Brain pericyte (primary cell): ENCODE measurements at regions not wholly inside any gene's neighbourhood (a gene's known extent, or its start where the extent isn't known, plus 50 kb on each side); places are given as distances from the start of the nearest gene placed in this dataset.
"Not testable (repeated sequence)": the region's sequence is repeated elsewhere in the genome, so short reads cannot be mapped to it uniquely, and the experiment has no call there.

ENCODE experiments used
- DNase-seq: peaks from one replicate; pipeline ENCODE4 v3.0.0-alpha.2; 2012; ENCODE audit warnings: low read depth, low spot score

GRCh38 chr21:27034796-27035195, 67.9 kb upstream of the ADAMTS5 start:
- DNase-seq: no peak

GRCh38 chr21:27033471-27033870, 66.6 kb upstream of the ADAMTS5 start:
- DNase-seq: no peak

GRCh38 chr21:27026501-27026900, 59.6 kb upstream of the ADAMTS5 start:
- DNase-seq: no peak

- DNase-seq: not testable (repeated sequence)
These were observed 58.8 kb upstream of the ADAMTS5 start for GRCh38 chr21:27025708-27026107.

GRCh38 chr21:27024971-27025370, 58.1 kb upstream of the ADAMTS5 start:
- no peak for DNase-seq

- DNase-seq: no peak
These were observed 57.4 kb upstream of the ADAMTS5 start for GRCh38 chr21:27024301-27024700.

- no peak for DNase-seq
These were observed 56.3 kb upstream of the ADAMTS5 start for GRCh38 chr21:27023186-27023585.

GRCh38 chr21:27021801-27022200, 54.9 kb upstream of the ADAMTS5 start:
- DNase-seq: no peak

GRCh38 chr21:27021046-27021445, 54.2 kb upstream of the ADAMTS5 start:
- no peak for DNase-seq

GRCh38 chr21:27017246-27017645, 50.4 kb upstream of the ADAMTS5 start:
- DNase-seq: no peak
